ENCODE measurements at regions not wholly inside any gene's neighbourhood (a gene's known extent, or its start where the extent isn't known, plus 50 kb on each side); places are given as distances from the start of the nearest gene placed in this dataset.

- H3K4me3 ChIP-seq (ENCODE audit: low read depth, low read length): no peak overlapping the region
- no peak for DNase-seq (ENCODE audit: low read depth)
- no peak for TF ChIP-seq CTCF (IDR thresholded peaks at IDR 0.05; ENCODE audit: control insufficient read depth, extremely low read depth, insufficient read depth)
Observed at GRCh38 chr2:12588986-12589385, 127.8 kb upstream of the TRIB2 start.

- H3K4me3 ChIP-seq (ENCODE audit: low read depth, low read length): no peak overlapping the region
- TF ChIP-seq CTCF (IDR thresholded peaks at IDR 0.05; ENCODE audit: control insufficient read depth, extremely low read depth, insufficient read depth): no peak
- no peak for DNase-seq (ENCODE audit: low read depth)
Observed at GRCh38 chr2:12589802-12590320, 126.9 kb upstream of the TRIB2 start.

GRCh38 chr2:12592296-12592695, 124.4 kb upstream of the TRIB2 start:
- no peak overlapping the region for H3K4me3 ChIP-seq (ENCODE audit: low read depth, low read length)
- TF ChIP-seq CTCF (IDR thresholded peaks at IDR 0.05; ENCODE audit: control insufficient read depth, extremely low read depth, insufficient read depth): no peak
- no peak for DNase-seq (ENCODE audit: low read depth)

GRCh38 chr2:12594590-12594989, 122.1 kb upstream of the TRIB2 start:
- H3K4me3 ChIP-seq (ENCODE audit: low read depth, low read length): no peak overlapping the region
- DNase-seq (ENCODE audit: low read depth): no peak
- no peak for TF ChIP-seq CTCF (IDR thresholded peaks at IDR 0.05; ENCODE audit: control insufficient read depth, extremely low read depth, insufficient read depth)

- no peak overlapping the region for H3K4me3 ChIP-seq (ENCODE audit: low read depth, low read length)
- DNase-seq (ENCODE audit: low read depth): no peak
- no peak for TF ChIP-seq CTCF (IDR thresholded peaks at IDR 0.05; ENCODE audit: control insufficient read depth, extremely low read depth, insufficient read depth)
Observed at GRCh38 chr2:12596771-12597170, 120.0 kb upstream of the TRIB2 start.

- DNase-seq (ENCODE audit: low read depth): no peak
- TF ChIP-seq CTCF (IDR thresholded peaks at IDR 0.05; ENCODE audit: control insufficient read depth, extremely low read depth, insufficient read depth): no peak
- H3K4me3 ChIP-seq (ENCODE audit: low read depth, low read length): no peak overlapping the region
Observed at GRCh38 chr2:12597610-12598009, 119.1 kb upstream of the TRIB2 start.

- no peak for DNase-seq (ENCODE audit: low read depth)
- no peak for TF ChIP-seq CTCF (IDR thresholded peaks at IDR 0.05; ENCODE audit: control insufficient read depth, extremely low read depth, insufficient read depth)
- H3K4me3 ChIP-seq (ENCODE audit: low read depth, low read length): no peak overlapping the region
Observed at GRCh38 chr2:12602661-12603060, 114.1 kb upstream of the TRIB2 start.

Measured in LNCaP clone FGC (cell line).